GM12878 (cell line): ENCODE measurements at regions not wholly inside any gene's neighbourhood (a gene's known extent, or its start where the extent isn't known, plus 50 kb on each side); places are given as distances from the start of the nearest gene placed in this dataset.
"Not testable (repeated sequence)": the region's sequence is repeated elsewhere in the genome, so short reads cannot be mapped to it uniquely, and the experiment has no call there.

Experiments
- FOXK2 ChIP-seq: fragments of 450-650 bp; IDR thresholded peaks from 2 replicates; pipeline ENCODE4 v1.6.1; 2017; ENCODE audit warnings: mild to moderate bottlenecking, moderate library complexity
- GATAD2B ChIP-seq: fragments of 450-650 bp; conservative IDR thresholded peaks from 2 replicates; pipeline ENCODE4 v1.6.1; 2017; ENCODE audit warnings: low read depth, mild to moderate bottlenecking, moderate library complexity
- HCFC1 ChIP-seq: fragments of 150-350 bp; IDR thresholded peaks from 2 replicates; pipeline ENCODE4 v1.6.1; 2014; ENCODE audit warnings: low read length
- HDAC6 ChIP-seq: fragments of 200-600 bp; sonication (generic); IDR thresholded peaks from one replicate; pipeline ENCODE4 v1.8.0; 2017; ENCODE audit warnings: antibody characterized with exemption; ENCODE audit not compliant: unreplicated experiment
- SMAD5 ChIP-seq: IDR thresholded peaks from 2 replicates; pipeline ENCODE4 v1.6.1; 2016; ENCODE audit warnings: antibody characterized with exemption, low read depth
- USF2 ChIP-seq: IDR thresholded peaks from 2 replicates; pipeline ENCODE4 v1.6.1; 2011; ENCODE audit warnings: low read depth, low read length, improper control_type of control experiment, borderline replicate concordance
- YBX1 ChIP-seq: fragments of 450-650 bp; IDR thresholded peaks from 2 replicates; pipeline ENCODE4 v1.6.1; 2016; ENCODE audit warnings: antibody characterized with exemption
- TF ChIP-seq, protein P1 (sequence below): fragments of 150-350 bp; IDR thresholded peaks from 2 replicates; pipeline ENCODE4 v1.6.1; 2016; ENCODE audit warnings: low read depth, low read length
- TF ChIP-seq, protein P2 (sequence below): IDR thresholded peaks from 2 replicates; pipeline ENCODE4 v1.6.1; 2012; ENCODE audit warnings: mild to moderate bottlenecking, low read depth, low read length

DNA sequence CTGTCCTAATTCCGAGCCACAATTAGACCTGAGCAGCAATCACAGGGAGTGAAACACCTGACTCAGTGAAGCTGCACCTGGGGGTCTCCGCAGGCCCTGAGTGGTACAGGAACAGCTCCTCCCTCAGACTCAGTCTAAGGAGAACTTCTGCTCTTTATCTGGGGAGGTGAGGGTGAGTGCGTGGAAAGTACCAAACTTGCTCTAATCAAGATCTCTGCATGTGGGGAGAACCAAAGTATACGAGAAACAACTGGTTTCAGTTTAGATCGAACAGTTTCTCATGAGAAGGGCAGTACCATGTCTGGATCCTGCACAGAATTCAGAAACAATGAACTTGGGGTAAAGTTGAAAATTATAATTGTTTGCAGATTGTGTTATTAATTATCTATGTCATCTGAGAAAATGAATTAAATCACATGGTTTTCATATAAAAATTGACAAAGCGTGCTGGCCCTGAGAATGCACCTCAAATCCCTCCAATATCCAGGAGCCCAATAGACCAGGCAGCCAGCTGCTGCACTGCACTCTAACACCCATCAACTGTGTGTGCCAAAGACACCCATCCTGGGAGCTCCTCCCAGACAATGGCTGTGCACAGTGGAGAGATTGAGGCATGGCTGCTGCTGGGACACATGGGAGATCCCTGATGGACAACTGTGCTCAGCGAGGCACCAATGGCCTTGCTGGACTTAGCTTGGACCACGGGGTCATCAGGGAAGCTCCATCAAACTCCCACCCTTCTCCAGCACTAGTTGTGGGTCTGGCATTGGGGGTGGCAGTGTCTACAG lies 803.8 kb downstream of the TMEM121 start:
- TF ChIP-seq, protein P1, sequence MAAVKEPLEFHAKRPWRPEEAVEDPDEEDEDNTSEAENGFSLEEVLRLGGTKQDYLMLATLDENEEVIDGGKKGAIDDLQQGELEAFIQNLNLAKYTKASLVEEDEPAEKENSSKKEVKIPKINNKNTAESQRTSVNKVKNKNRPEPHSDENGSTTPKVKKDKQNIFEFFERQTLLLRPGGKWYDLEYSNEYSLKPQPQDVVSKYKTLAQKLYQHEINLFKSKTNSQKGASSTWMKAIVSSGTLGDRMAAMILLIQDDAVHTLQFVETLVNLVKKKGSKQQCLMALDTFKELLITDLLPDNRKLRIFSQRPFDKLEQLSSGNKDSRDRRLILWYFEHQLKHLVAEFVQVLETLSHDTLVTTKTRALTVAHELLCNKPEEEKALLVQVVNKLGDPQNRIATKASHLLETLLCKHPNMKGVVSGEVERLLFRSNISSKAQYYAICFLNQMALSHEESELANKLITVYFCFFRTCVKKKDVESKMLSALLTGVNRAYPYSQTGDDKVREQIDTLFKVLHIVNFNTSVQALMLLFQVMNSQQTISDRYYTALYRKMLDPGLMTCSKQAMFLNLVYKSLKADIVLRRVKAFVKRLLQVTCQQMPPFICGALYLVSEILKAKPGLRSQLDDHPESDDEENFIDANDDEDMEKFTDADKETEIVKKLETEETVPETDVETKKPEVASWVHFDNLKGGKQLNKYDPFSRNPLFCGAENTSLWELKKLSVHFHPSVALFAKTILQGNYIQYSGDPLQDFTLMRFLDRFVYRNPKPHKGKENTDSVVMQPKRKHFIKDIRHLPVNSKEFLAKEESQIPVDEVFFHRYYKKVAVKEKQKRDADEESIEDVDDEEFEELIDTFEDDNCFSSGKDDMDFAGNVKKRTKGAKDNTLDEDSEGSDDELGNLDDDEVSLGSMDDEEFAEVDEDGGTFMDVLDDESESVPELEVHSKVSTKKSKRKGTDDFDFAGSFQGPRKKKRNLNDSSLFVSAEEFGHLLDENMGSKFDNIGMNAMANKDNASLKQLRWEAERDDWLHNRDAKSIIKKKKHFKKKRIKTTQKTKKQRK: not testable (repeated sequence)
- TF ChIP-seq FOXK2, HDAC6, GATAD2B, HCFC1, USF2, SMAD5, YBX1: not testable (repeated sequence)
- TF ChIP-seq, protein P2, sequence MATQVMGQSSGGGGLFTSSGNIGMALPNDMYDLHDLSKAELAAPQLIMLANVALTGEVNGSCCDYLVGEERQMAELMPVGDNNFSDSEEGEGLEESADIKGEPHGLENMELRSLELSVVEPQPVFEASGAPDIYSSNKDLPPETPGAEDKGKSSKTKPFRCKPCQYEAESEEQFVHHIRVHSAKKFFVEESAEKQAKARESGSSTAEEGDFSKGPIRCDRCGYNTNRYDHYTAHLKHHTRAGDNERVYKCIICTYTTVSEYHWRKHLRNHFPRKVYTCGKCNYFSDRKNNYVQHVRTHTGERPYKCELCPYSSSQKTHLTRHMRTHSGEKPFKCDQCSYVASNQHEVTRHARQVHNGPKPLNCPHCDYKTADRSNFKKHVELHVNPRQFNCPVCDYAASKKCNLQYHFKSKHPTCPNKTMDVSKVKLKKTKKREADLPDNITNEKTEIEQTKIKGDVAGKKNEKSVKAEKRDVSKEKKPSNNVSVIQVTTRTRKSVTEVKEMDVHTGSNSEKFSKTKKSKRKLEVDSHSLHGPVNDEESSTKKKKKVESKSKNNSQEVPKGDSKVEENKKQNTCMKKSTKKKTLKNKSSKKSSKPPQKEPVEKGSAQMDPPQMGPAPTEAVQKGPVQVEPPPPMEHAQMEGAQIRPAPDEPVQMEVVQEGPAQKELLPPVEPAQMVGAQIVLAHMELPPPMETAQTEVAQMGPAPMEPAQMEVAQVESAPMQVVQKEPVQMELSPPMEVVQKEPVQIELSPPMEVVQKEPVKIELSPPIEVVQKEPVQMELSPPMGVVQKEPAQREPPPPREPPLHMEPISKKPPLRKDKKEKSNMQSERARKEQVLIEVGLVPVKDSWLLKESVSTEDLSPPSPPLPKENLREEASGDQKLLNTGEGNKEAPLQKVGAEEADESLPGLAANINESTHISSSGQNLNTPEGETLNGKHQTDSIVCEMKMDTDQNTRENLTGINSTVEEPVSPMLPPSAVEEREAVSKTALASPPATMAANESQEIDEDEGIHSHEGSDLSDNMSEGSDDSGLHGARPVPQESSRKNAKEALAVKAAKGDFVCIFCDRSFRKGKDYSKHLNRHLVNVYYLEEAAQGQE: not testable (repeated sequence)
